Ishikawa (cell line): ENCODE measurements at regions not wholly inside any gene's neighbourhood (a gene's known extent, or its start where the extent isn't known, plus 50 kb on each side); places are given as distances from the start of the nearest gene placed in this dataset.

Source experiments
- CEBPB ChIP-seq: IDR thresholded peaks from 2 replicates; pipeline ENCODE4 v1.6.1; 2012
- CREB1 ChIP-seq: IDR thresholded peaks from 2 replicates; pipeline ENCODE4 v1.6.1; 2012; ENCODE audit warnings: low read depth
- EGR1 ChIP-seq: IDR thresholded peaks from 2 replicates; pipeline ENCODE4 v1.6.1; 2012
- EP300 ChIP-seq: IDR thresholded peaks from 2 replicates; pipeline ENCODE4 v1.6.1; 2012; ENCODE audit warnings: borderline replicate concordance
- FOXM1 ChIP-seq: IDR thresholded peaks from 2 replicates; pipeline ENCODE4 v1.6.1; 2012; ENCODE audit warnings: low read depth, borderline replicate concordance
- NFIC ChIP-seq: IDR thresholded peaks from 2 replicates; pipeline ENCODE4 v1.6.1; 2012
- RAD21 ChIP-seq: IDR thresholded peaks from 2 replicates; pipeline ENCODE4 v1.6.1; 2012; ENCODE audit warnings: low read depth
- TAF1 ChIP-seq: IDR thresholded peaks from 2 replicates; pipeline ENCODE4 v1.6.1; 2012; ENCODE audit warnings: low read depth, mild to moderate bottlenecking
- TCF12 ChIP-seq: IDR thresholded peaks from 2 replicates; pipeline ENCODE4 v1.6.1; 2012; ENCODE audit warnings: low read depth
- TEAD4 ChIP-seq: IDR thresholded peaks from 2 replicates; pipeline ENCODE4 v1.6.1; 2012
- YY1 ChIP-seq: IDR thresholded peaks from 2 replicates; pipeline ENCODE4 v1.6.1; 2012; ENCODE audit warnings: low read depth
- ZBTB7A ChIP-seq: IDR thresholded peaks from 2 replicates; pipeline ENCODE4 v1.6.1; 2012; ENCODE audit warnings: low read depth
- TF ChIP-seq, protein P1 (sequence below): IDR thresholded peaks from 2 replicates; pipeline ENCODE4 v1.6.1; 2012
- TF ChIP-seq, protein P2 (sequence below): IDR thresholded peaks from 2 replicates; pipeline ENCODE4 v1.6.1; 2012
- TF ChIP-seq, protein P3 (sequence below): IDR thresholded peaks from 2 replicates; pipeline ENCODE4 v1.6.1; 2012; ENCODE audit warnings: low read depth, mild to moderate bottlenecking

DNA sequence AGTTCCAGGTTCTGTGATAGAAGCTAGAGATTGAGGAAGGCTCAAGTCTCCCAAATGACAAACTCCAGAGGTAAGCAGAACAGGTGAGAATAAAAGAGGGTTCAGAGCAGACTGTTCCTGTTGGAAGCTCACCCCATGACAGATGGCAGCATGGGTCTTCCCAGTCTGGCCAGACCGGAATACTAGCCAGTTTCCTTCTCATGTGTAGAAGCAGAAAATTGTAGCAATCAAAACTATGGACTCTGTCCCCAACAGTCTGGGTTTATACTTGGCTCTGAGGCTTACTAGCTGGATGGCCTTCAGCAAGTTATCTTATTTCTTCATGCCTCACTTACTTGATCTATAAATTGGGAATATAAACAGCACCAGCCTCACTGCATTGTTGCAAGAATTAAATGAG is 494.8 kb downstream of the MN1 start:
- TF ChIP-seq, protein P1, sequence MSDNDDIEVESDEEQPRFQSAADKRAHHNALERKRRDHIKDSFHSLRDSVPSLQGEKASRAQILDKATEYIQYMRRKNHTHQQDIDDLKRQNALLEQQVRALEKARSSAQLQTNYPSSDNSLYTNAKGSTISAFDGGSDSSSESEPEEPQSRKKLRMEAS: no peak
- TF ChIP-seq YY1 (no peak), EGR1 (no peak), CEBPB (no peak), NFIC (no peak), TAF1 (no peak), TCF12 (no peak), EP300 (no peak), FOXM1 (no peak), ZBTB7A (no peak), CREB1 (no peak)
- TF ChIP-seq, protein P2, sequence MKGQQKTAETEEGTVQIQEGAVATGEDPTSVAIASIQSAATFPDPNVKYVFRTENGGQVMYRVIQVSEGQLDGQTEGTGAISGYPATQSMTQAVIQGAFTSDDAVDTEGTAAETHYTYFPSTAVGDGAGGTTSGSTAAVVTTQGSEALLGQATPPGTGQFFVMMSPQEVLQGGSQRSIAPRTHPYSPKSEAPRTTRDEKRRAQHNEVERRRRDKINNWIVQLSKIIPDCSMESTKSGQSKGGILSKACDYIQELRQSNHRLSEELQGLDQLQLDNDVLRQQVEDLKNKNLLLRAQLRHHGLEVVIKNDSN: no peak
- TF ChIP-seq, protein P3, sequence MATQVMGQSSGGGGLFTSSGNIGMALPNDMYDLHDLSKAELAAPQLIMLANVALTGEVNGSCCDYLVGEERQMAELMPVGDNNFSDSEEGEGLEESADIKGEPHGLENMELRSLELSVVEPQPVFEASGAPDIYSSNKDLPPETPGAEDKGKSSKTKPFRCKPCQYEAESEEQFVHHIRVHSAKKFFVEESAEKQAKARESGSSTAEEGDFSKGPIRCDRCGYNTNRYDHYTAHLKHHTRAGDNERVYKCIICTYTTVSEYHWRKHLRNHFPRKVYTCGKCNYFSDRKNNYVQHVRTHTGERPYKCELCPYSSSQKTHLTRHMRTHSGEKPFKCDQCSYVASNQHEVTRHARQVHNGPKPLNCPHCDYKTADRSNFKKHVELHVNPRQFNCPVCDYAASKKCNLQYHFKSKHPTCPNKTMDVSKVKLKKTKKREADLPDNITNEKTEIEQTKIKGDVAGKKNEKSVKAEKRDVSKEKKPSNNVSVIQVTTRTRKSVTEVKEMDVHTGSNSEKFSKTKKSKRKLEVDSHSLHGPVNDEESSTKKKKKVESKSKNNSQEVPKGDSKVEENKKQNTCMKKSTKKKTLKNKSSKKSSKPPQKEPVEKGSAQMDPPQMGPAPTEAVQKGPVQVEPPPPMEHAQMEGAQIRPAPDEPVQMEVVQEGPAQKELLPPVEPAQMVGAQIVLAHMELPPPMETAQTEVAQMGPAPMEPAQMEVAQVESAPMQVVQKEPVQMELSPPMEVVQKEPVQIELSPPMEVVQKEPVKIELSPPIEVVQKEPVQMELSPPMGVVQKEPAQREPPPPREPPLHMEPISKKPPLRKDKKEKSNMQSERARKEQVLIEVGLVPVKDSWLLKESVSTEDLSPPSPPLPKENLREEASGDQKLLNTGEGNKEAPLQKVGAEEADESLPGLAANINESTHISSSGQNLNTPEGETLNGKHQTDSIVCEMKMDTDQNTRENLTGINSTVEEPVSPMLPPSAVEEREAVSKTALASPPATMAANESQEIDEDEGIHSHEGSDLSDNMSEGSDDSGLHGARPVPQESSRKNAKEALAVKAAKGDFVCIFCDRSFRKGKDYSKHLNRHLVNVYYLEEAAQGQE: no peak

DNA sequence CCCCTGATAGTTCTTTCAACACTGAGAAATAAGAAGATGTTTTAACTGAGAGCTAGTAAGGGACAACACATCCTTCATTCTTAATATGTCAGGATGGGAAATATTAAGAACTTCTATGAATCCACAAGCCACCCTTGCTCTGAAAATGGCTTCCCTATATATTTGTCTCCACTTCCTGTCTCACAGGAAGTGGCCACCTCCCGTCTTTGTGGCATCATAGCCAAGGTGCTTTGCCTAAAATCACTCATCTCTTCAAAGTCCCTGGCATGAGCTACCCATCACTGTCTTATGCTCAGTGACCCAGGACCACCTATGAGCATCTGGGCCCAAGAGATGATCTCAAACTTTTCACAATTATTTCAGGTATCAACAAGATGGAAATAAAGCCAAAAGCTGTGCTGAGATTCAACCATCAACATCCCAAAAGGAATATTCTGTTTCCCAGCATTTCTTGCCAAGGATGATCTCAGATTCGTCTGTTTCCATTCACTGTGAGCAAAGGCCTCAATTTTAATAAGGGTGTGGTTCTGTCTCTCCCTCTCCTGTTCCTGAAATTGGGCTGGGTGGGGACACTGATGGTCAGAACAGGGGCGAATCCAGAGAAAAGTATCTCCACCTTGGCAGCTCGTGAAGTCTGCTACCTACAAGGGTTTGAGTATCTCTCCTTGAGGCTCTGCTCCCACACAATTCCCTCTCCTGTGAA is 493.9 kb downstream of the MN1 start:
- TF ChIP-seq FOXM1: no peak
- TF ChIP-seq, protein P2: no peak
- TF ChIP-seq, protein P3: no peak
- no peak for TF ChIP-seq TAF1
- no peak for TF ChIP-seq EP300
- TF ChIP-seq RAD21: no peak
- TF ChIP-seq, protein P1: no peak
- TF ChIP-seq CEBPB: no peak

DNA sequence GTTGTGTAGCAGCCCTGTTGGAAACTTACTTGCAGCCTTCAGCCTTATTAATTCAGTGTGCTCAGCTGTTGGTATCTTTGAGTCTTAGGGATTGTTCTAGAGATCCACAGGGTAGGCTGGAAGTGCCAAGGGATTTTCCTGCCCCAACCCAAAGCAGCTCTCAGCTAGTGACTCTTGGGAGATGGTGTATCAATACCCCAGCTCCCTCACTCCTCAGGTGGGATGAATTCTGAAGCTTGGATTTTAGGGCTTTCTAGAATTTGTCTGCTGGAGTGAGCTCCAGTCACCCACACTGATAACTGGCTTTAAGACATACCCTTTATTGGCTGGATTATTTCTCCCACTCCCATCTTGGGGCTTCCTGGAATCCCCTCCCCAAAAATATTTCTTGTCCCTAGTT is 493.0 kb downstream of the MN1 start:
- TF ChIP-seq NFIC (no peak), EP300 (no peak), TAF1 (no peak), ZBTB7A (no peak), YY1 (no peak)
- TF ChIP-seq, protein P3: no peak

DNA sequence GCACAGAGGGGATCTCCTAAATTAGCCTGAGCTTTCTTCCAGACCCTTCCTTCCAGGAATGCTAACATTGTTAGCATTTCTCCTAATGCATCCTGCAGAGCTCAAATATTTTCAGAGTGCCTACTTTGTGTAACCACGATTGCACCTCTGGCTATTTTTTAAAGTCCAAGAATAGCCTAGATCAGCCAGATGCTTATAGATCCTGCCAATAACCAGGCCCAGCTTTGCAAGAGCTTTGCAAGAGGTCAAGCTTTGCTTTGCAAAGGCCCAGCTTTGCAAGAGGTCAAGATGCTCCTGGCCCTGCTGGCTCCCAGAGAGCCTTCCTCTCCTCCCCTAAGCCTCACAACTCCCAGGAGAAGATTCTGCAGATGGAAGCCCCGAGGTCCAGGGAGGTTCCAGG is 491.9 kb downstream of the MN1 start:
- no peak for TF ChIP-seq TEAD4
- TF ChIP-seq TCF12: no peak
- TF ChIP-seq, protein P1: no peak
- no peak for TF ChIP-seq ZBTB7A
- no peak for TF ChIP-seq EGR1

DNA sequence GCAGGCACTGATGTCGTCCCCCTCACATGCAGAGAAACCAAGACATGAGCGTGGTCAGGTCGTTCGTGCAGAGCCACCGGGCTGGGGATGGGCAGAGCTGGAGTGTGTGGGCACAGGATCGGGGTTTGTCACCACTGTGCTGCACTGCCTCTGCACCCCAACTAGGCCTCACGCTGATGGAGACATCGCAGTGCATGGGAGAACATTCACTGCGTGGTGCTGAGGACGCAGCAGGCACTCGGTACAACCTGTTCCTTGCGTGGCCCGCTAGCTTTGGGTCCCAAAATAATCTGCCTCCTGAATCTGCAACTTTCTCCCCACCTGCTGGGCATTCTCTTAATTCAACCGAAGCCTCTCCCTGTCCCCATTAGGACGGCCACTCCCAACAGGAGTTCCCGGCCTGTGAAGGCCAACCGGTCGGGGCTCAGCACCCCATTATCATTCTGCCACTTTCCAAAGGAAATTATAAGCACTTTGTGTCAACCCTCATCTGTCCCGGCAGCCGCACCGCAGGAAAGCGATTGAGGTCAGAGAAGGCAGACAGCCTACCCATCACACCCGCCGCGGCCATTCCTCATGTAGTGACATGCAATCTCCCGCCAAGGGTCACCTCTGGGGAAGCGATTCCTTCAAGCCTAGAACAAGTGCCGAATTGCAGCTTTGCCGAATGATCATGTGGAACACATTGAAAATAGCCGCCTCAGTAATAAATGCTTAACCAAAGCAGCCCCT is 490.4 kb downstream of the MN1 start:
- no peak for TF ChIP-seq YY1
- TF ChIP-seq CREB1: no peak
